Transverse colon (tissue), 4 donors: ENCODE measurements at regions not wholly inside any gene's neighbourhood (a gene's known extent, or its start where the extent isn't known, plus 50 kb on each side); places are given as distances from the start of the nearest gene placed in this dataset.

ENCODE experiments used
- EP300 ChIP-seq: sonication (generic); formaldehyde crosslinking; IDR thresholded peaks from one replicate; pipeline ENCODE4 v1.6.1; 2017; ENCODE audit warnings: antibody characterized with exemption, low read depth
- POLR2A ChIP-seq: fragments of 450-650 bp; IDR thresholded peaks from one replicate; pipeline ENCODE4 v1.6.1; 2016; ENCODE audit warnings: antibody characterized with exemption, mild to moderate bottlenecking, moderate library complexity
- POLR2AphosphoS5 ChIP-seq, 3 donors: sonication (generic); formaldehyde crosslinking; IDR thresholded peaks; one replicate each; pipeline ENCODE4 v1.6.1; 2016; ENCODE audit warnings: antibody characterized with exemption in 3 of 3
- TF ChIP-seq, protein P1 (sequence below), 5 experiments: fragments of 200-600 bp in 3 of 5; fragments of 450-650 bp in 2 of 5; sonication (generic) in 3 of 5; IDR thresholded peaks; 1 replicate in 2 of 5; 2 replicates in 3 of 5; pipeline ENCODE4 v1.5.1; 2016 to 2017; ENCODE audit warnings: antibody characterized with exemption in 5 of 5, inconsistent platforms in 3 of 5, mild to moderate bottlenecking in 2 of 5, moderate library complexity in 1 of 5

DNA sequence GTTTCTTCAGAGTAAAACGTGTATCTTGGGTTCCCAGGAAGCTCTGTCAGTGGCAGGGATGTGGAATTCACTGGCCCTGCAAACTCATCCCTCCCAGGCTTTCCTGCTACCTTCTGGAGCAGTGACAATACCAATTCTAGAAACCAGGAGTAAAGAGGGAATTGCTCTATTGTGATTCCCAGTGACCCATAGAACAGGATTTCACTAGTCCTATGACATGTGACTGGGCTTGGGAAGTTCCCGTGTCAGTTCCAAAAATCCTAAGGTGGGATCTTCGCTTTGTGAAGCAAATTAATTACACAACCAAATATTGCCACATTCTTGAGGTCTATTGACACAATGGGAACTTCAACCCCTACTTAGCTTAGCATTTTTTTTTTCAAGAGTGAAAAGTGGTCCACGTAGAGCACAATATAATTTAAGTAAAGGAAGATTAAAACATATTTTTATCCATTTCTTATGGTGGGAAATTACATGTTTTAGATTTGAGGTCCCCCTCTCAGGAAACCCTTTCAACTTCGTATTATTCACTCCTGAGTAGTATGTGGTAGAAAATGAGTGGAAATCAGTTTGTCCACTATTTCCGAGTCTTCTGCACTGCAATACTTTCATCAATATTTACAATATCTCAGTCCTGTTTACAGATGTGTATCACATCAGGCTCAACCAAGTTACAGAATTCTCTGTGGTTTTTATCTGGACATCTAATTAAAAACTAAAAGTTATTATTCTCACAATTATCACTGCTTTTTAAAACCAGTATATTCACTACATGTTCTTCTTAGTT, 88.9 kb upstream of the SOX5 start:
- TF ChIP-seq, protein P1, sequence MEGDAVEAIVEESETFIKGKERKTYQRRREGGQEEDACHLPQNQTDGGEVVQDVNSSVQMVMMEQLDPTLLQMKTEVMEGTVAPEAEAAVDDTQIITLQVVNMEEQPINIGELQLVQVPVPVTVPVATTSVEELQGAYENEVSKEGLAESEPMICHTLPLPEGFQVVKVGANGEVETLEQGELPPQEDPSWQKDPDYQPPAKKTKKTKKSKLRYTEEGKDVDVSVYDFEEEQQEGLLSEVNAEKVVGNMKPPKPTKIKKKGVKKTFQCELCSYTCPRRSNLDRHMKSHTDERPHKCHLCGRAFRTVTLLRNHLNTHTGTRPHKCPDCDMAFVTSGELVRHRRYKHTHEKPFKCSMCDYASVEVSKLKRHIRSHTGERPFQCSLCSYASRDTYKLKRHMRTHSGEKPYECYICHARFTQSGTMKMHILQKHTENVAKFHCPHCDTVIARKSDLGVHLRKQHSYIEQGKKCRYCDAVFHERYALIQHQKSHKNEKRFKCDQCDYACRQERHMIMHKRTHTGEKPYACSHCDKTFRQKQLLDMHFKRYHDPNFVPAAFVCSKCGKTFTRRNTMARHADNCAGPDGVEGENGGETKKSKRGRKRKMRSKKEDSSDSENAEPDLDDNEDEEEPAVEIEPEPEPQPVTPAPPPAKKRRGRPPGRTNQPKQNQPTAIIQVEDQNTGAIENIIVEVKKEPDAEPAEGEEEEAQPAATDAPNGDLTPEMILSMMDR (IDR thresholded peaks at IDR 0.05), result no peak
- TF ChIP-seq POLR2A (no peak), POLR2AphosphoS5 (IDR thresholded peaks at IDR 0.05) (no peak), EP300 (no peak)
